NOMO-1 treated with DMSO at 0.1 percent for 48 hours (cell line): ENCODE measurements at regions not wholly inside any gene's neighbourhood (a gene's known extent, or its start where the extent isn't known, plus 50 kb on each side); places are given as distances from the start of the nearest gene placed in this dataset.
A peak's percentile ranks its signal among the peaks of the same experiment; 100 is the strongest.

Experiments
- DNase-seq: peaks from one replicate; lab custom pipeline; 2025; ENCODE audit not compliant: unreplicated experiment; lab: John Stamatoyannopoulos, UW

GRCh38 chrX:4935401-4935800 is 1222.0 kb upstream of the PRKX start:
- DNase-seq, result peak; percentile 35

GRCh38 chrX:4932790-4933189 is 1219.3 kb upstream of the PRKX start:
- DNase-seq, result no peak

- DNase-seq, result no peak
These were observed 1217.0 kb upstream of the PRKX start for GRCh38 chrX:4930426-4930825.

GRCh38 chrX:4925911-4926310 is 1212.5 kb upstream of the PRKX start:
- no peak for DNase-seq

GRCh38 chrX:4909348-4909747 is 1195.9 kb upstream of the PRKX start:
- DNase-seq, result peak; percentile 93

- peak; percentile 59 for DNase-seq
These were observed 1192.1 kb upstream of the PRKX start for GRCh38 chrX:4905576-4905975.

- no peak for DNase-seq
These were observed 1167.8 kb upstream of the PRKX start for GRCh38 chrX:4881277-4881676.

- DNase-seq, result no peak
These were observed 1165.2 kb upstream of the PRKX start for GRCh38 chrX:4878640-4879039.

GRCh38 chrX:4876268-4876667 is 1162.8 kb upstream of the PRKX start:
- no peak for DNase-seq

GRCh38 chrX:4851534-4851933 is 1138.1 kb upstream of the PRKX start:
- DNase-seq, result no peak

GRCh38 chrX:4850312-4850711 is 1136.9 kb upstream of the PRKX start:
- no peak for DNase-seq

- DNase-seq, result no peak
These were observed 1130.9 kb upstream of the PRKX start for GRCh38 chrX:4844376-4844775.

- no peak for DNase-seq
These were observed 1127.8 kb upstream of the PRKX start for GRCh38 chrX:4841216-4841745.

GRCh38 chrX:4831574-4831973 is 1118.1 kb upstream of the PRKX start:
- DNase-seq, result no peak

- DNase-seq, result no peak
These were observed 1117.6 kb upstream of the PRKX start for GRCh38 chrX:4830880-4831557.

- peak; percentile 0 for DNase-seq
These were observed 1112.1 kb upstream of the PRKX start for GRCh38 chrX:4825550-4825949.

- no peak for DNase-seq
These were observed 1096.1 kb upstream of the PRKX start for GRCh38 chrX:4809571-4809970.

- DNase-seq, result no peak
These were observed 1092.1 kb upstream of the PRKX start for GRCh38 chrX:4805502-4805901.

- no peak for DNase-seq
These were observed 1087.3 kb upstream of the PRKX start for GRCh38 chrX:4800756-4801155.

GRCh38 chrX:4787971-4788370 is 1074.5 kb upstream of the PRKX start:
- DNase-seq, result no peak

- DNase-seq, result no peak
These were observed 1051.4 kb upstream of the PRKX start for GRCh38 chrX:4764888-4765287.

GRCh38 chrX:4762196-4762595 is 1048.7 kb upstream of the PRKX start:
- no peak for DNase-seq
